HG02798 (cell line): ENCODE measurements at regions not wholly inside any gene's neighbourhood (a gene's known extent, or its start where the extent isn't known, plus 50 kb on each side); places are given as distances from the start of the nearest gene placed in this dataset.

ENCODE experiments used
- ATAC-seq: cut with Tn5 transposase; IDR thresholded peaks from one replicate; pipeline ENCODE4 v1.9.1; 2021; ENCODE audit warnings: mild to moderate bottlenecking; ENCODE audit not compliant: unreplicated experiment, poor library complexity

GRCh38 chr5:2895196-2895595, 143.7 kb upstream of the IRX2 start:
- ATAC-seq, result no peak

DNA sequence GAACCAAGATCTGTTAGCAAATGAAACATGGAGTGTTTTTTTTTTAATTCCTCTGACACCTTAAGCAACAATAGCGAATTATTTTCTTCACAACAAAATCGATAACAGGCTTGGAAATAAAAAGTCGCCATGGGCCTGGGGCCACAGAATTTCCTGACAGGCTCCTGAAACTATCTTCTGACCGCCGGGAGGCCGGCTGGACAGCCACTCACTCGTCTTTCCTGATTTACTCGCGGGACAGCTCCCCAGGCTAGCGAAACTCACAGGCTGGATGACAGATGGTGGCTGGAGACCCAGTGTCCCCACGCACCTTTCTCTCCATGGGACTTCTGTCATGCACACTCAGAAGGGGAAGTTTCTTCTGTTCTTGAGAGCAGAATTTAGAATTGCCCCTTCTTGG, 143.3 kb upstream of the IRX2 start:
- ATAC-seq, result no peak

DNA sequence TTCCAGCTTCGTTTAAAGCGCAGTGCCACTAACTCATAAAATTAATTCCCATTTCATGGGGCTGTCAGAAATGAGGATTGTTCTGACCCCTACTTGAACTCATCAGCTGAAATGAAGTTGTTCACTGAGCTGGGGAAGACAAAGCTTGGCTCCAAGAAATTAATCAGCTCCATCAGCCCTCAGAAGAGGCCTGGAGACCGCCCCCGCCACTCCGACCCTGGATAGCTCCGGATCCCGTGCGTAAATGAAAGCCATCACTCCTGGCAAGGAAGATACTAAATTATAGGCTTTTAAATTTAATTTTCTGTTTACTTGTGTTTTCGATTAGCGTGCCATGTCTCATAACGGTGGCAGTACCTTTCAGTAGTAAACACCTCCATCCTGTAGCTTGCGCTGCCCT, 142.8 kb upstream of the IRX2 start:
- no peak for ATAC-seq

DNA sequence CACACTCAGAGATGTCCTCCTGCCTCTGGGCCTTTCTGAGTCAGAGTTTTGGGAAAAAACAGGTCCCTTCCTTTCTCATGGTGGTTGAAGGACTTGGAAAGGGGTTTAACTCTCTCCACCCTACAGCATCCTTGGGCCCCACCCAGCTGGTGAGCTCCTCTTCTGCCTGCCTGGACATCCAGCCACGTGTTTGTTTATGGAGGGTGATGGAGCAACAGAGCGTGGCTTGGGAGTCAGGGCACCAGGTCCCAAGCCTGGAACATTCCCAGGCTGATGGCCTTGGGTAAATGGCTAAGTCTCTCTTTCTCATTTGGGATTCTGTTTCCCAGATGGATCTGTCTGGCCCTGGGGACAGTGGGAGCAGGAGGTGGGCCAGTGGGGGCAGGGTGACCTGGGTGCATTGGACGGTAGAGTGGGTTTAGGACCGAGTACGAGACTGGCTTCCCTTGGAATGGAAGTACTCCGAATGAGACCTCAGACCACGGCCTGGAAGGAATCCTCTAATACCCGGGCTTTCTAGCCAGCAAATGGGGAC, 141.1 kb upstream of the IRX2 start:
- ATAC-seq, result no peak

DNA sequence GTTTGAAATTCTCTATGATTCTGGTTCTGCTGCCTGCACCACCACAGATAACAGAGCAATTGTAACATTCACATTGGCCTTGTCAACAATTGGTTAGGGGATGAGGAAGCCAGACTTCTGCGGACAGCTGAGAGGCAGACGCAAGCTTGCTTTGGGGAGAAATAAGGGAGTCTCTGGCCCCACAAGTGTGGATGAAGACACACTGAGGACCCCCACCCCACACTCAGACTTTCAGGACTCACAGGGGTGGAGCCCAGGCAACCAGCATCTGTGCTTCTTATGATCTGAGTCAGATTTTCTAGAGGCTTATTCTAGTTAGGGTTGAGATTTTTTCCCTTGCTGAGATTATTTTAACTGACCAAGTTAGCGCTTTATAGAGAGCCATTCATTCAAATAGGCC, 140.3 kb upstream of the IRX2 start:
- no peak for ATAC-seq

GRCh38 chr5:2890011-2890410, 138.5 kb upstream of the IRX2 start:
- no peak for ATAC-seq

GRCh38 chr5:2888520-2889060, 137.1 kb upstream of the IRX2 start:
- ATAC-seq, result no peak

GRCh38 chr5:2887481-2888348, 136.2 kb upstream of the IRX2 start:
- ATAC-seq, result no peak

GRCh38 chr5:2886531-2886930, 135.1 kb upstream of the IRX2 start:
- no peak for ATAC-seq

DNA sequence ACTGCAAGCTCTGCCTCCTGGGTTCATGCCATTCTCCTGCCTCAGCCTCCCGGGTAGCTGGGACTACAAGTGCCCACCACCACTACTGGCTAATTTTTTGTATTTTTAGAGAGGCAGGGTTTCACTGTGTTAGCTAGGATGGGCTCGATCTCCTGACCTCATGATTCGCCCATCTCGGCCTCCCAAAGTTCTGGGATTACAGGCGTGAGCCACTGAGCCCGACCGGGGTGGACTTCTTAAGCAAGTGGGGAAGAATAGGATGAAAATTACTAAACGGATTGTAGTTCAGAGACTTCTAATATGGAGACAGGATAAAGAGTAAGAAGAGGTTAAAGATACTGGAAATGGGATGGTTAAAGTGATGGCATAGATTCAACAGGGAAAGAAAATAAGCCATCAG, 132.3 kb upstream of the IRX2 start:
- no peak for ATAC-seq

DNA sequence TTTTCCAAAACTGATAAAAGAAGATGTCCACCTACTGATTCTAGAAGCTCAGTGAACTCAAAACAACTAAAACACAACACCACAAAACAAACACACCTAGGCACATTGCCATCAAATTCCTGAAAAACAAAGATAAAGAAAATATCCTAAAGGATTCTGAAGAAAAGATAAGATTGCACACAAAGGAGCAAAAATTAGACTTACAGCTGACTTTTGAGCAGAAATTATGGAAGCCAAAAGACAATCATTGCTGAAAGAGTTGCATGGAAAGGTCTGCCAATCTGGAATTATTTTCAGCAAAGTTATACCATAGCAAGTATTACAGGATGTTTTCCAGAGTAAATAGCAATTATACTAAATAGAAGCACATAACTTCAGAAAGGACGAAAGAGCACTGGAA, 128.2 kb upstream of the IRX2 start:
- ATAC-seq, result no peak

GRCh38 chr5:2877522-2877921, 126.0 kb upstream of the IRX2 start:
- no peak for ATAC-seq

GRCh38 chr5:2876183-2876582, 124.7 kb upstream of the IRX2 start:
- no peak for ATAC-seq

DNA sequence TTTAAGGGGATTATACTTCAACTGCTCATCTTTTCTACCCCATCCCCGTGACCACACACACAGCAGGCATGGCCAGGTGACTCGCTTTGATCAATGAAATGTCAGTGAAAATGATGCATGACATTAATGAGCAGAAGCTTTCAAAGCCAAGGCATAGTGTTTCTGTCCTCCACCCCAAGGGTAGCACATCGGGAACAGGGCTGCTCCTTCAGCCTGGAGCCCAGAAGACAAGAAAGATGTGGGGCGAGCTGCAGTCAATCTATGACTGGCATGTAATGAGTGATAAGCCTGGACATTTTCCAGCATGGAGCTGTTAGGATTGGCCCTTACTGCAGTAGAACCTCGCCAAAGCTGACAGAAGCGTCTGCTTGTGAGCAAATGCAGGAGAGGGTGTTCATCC, 122.6 kb upstream of the IRX2 start:
- ATAC-seq, result no peak

- no peak for ATAC-seq
These were observed 121.2 kb upstream of the IRX2 start for GRCh38 chr5:2872676-2873075.

- ATAC-seq, result no peak
These were observed 119.8 kb upstream of the IRX2 start for GRCh38 chr5:2871282-2871681.

- no peak for ATAC-seq
These were observed 118.0 kb upstream of the IRX2 start for GRCh38 chr5:2869471-2869870.

DNA sequence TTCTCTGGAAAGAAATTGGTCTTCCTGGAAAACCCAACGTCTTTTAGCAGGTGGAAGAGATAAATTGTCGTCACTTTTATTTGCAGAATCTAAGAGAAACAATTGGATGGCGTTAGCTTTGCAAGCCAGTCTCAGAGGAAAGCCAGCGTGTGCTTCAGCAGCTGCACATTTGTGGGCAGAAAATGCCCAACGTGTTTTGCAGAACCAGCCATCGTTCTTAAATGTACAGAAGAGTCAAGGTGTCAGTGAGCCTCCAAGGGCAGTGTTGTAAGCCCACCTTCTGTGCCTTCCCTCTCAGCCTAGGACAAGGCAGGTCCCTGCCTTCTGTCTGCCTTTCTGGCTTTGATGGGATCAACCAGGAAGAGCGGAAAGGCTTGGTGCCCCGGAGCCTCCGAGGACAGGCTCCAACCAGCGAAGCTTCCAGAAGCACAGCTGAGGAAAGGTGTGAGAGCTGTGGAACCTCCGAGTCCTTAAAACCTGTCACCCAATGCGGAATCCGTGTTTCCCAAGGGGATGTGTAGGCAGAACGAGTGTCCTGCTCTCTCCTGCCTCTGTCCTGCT, 116.0 kb upstream of the IRX2 start:
- no peak for ATAC-seq

DNA sequence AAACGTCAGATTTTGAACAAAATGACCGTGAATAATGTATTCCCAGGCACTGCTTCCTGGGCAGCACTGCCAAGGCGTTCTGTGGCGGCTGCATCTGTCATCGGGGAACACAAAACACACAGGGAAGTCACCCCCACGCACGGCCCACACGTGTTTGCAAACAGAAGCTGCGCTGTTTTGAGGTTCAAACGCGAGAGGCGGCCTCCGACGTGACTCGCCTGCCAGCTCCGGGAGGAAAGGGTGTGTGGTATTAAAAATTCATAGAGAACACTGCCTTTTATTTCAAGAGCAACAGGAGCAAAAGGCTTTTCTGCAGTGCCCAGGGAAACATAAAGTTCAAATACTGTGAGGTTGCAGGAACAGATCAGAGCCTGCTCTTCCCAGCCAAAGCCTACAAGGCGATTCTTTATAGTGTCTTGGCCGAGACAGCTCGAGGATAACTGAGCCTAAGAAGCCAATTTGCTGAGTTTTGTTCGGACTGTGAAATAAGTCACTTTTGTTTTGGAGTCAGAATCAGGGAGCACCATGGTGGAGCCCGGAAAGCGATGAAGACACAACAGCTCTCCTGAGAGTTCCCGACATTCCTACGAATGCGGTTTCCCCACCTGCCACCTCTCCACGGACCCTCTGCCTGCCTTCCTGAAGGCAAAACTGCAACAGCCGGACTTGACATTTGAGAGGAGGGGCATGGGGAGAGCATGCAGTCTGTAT, 115.3 kb upstream of the IRX2 start:
- no peak for ATAC-seq

- ATAC-seq, result no peak
These were observed 114.4 kb upstream of the IRX2 start for GRCh38 chr5:2865856-2866255.

DNA sequence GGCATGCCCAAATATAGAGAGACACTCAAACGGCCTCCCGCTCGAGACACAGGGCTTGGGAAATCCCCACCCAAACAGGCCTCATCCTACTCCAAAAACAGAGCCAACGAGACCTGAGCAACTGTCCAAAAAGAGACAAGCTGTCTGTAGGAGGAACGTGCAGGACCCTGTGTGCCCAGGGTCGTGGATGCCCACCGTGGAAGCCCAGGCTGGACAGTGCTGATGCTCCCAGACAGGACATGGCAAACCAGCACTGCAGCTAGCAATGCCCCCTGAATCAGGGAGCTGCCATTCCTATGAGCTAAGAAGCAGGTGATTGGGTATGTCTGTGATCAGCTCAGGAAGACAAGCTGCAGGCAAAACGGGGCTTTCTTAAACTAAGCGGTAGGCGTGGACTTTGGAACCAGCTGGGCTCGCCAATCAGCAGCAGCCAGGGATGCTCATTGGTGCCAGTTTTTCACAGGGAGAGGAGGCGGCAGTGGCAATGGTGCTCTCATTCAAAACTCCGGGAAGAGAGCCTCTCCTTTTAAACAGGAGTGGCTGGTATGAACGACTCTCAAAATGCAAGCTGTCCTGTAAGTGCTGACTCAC, 113.1 kb upstream of the IRX2 start:
- no peak for ATAC-seq
